ENCODE measurements at regions not wholly inside any gene's neighbourhood (a gene's known extent, or its start where the extent isn't known, plus 50 kb on each side); places are given as distances from the start of the nearest gene placed in this dataset.
"Not testable (repeated sequence)": the region's sequence is repeated elsewhere in the genome, so short reads cannot be mapped to it uniquely, and the experiment has no call there.

DNA sequence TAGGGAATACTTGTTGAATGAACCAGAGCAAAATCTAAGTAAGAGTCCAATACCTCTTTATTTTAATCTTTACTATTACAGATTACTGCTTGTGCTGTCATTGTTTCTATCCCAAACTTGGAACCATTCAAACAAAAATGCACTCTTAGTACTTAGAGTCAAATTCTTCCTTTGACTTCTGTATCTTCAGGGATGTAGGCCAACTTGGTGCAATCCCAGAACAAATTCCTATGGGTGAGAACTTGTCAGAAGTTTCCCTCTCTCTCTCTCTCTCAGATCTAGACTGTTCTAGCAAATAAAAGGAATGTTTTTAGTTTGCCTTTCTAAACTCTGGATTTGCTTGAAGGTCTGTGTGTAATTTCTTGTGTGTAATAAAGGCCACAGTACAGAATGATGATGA lies 329.0 kb upstream of the TMTC4 start:
- intact Hi-C loops (cut with micrococcal nuclease) = no loop called here

DNA sequence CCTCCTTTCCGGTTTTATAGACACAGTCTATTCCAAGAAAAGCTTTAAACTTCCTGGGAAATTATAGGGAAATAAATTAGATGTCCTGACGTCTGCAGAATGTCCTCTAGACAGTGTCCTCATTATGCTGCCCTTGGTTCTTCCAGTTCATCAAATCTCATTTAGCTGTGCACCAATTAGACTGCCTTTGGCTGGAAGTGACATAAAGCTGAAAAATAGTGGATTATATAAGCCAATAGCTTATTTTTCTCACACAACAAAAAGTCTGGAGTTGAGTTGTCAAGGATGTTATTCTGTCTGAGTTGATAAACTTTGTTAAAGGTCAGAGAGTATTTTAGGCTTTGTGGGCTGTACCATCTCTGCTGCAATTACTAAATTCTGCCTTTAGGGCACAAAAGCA lies 314.8 kb upstream of the TMTC4 start:
- intact Hi-C loops (cut with micrococcal nuclease) = no loop called here

DNA sequence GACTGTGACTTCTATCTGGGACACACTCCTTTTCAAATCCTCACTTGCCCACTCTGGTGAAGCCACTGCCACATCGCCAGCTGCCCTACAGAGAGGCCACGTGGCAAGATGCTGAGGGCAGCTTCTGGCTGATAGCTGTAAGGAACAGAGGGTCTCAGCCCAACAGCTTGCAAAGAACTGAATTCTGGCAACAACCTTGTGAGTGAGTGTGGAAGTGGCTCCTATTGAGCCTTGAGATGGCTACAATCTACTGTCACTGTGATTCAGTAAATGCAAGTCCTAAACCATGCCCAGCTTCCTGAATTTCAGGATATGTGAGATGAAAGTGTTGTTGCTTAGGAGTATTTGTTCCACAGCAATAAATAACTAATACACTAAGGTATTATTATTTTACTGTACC lies 314.3 kb upstream of the TMTC4 start:
- intact Hi-C loops (cut with micrococcal nuclease) = no loop called here

DNA sequence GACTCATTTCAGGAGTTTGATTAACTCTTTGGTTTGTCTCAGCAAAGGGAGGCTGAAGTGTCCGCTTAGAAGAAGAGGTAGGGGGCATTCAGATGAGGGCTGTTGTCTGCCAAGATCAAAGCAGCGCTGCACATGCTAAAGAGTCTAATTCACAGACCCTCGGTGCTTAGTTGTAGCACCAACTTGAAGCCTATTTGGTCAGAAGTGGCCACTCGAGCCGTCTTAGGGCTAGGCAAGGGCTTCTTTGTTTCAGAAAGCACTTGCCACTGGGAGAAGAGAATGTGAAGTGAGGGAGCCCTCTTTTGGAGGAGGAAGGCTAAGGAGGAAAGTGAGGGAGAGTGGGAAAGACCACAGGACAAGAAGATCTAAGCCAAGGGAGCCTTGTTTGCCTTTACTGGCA lies 313.4 kb upstream of the TMTC4 start:
- intact Hi-C loops (cut with micrococcal nuclease) = no loop called here

DNA sequence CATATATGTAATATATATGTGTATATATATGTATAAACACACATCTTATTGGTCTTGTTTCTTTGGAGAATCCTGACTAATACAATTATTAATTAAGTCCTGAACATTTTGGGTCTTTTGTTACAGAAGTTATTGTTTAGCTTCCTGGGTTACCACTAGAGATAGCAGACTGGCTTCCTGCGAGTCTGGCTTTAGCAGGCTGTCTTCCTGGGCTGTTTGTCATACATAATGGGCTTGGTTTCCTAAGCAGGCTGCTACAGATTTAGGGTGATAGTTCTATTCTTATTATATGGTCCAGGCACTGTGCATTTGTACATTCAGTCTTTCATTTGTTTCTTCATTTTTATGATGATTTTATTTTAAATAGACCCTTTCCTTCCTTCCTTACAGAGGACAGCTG lies 312.0 kb upstream of the TMTC4 start:
- intact Hi-C loops (cut with micrococcal nuclease) = no loop called here

DNA sequence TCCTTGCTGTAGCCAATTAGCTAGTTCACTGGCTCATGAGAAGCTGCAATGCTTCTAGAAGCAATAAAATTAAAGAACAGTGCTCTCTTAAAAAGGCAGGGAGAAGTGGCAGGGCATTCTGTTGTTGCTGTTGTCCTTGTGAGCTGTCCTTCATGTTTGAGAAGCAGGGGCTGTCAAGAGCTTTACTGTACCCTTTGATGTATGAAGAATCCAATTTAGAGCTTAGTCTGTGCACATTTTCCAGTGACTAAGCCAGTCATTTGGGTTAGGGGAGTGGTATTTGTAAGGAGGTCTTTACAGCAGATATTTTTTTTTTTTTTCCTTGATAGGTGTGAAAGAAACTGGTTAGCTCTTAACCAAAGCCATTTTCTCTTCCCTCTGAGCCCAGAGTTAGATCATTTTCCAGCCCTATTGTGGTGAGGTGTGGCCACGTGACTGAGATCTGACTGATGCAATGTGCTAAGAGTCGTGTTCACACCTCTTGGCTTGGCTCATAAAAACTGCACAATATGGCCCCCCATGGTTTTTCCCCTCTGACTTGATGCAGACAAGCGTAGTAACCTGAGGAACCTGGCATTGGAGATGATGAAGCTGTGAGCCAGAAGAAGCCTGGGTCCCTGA lies 309.6 kb upstream of the TMTC4 start:
- intact Hi-C loops (cut with micrococcal nuclease) = no loop called here

DNA sequence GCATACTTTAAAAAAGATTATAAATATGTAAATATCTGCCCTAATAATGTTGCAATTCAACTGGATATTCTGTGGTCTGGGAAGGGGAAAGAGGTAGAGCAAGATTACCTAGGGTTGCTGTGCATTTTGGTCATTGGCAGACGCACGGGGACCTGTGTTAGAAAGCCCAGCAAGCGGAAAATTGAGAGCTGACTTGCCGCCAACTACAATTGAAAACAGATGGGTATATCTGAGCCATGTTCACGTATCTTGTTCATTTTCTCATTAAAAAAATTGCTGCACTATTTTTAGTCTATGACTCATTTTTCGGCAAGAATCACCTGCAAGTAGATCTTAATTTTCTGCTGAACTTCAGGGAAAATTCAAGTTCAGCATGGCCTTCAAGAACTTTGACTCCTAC lies 308.5 kb upstream of the TMTC4 start:
- intact Hi-C loops (cut with micrococcal nuclease) = no loop called here

DNA sequence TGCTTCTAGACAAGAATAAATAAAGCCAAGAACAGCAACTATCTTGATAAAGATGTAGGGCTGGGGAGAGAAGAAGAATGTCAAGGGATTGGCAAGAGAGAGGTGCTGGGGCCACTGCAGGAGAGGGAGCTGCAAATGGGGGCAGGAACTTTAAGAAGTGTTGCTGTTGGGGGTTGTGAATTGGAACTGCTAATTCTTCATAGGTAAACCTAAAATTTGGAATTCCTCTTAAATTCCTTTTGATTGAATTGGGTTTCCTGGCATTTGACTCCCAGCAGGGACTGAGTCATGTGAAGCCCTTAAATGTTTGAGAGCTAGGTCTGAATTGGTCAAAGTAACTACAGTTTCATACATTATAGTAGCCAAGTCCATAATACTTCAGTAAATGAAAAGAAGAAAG lies 305.6 kb upstream of the TMTC4 start:
- intact Hi-C loops (cut with micrococcal nuclease) = no loop called here

DNA sequence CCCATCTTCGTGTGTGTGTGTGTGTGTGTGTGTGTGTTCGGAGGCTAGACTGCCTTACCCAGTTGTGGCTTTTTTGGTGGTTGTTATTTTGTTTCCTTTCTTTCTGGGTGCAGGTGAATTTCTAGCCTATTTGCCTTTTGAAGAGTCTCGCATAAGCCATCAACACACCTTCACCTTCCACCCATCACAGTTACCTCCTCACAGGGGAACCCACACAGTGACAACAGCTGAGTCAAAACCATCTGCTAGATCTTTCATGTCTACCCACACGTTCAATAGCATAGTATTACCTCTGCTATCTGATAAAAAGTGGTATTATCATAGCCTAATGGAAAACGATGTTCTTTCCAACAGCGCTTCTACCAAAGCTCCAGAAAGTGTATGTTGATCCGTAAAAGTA lies 303.2 kb upstream of the TMTC4 start:
- intact Hi-C loops (cut with micrococcal nuclease) = no loop called here

DNA sequence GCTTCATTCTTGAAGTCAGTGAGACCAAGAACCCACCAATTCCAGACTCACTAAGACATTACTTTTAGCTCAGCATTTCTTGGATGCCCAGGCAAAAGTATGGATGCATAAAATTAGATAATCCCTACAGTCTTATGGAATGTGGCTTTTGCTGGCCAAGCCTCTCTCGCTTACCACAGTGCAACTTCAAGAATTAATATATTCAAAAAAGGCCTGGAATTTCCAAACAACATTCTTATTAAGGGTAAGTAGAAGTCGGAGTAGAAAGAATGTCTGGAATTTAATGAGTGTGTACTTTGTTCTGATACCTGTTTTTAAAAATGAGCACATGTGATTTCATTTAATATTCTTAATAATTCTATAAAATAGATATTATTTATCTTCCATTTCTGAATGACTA lies 302.4 kb upstream of the TMTC4 start:
- intact Hi-C loops (cut with micrococcal nuclease) = no loop called here

DNA sequence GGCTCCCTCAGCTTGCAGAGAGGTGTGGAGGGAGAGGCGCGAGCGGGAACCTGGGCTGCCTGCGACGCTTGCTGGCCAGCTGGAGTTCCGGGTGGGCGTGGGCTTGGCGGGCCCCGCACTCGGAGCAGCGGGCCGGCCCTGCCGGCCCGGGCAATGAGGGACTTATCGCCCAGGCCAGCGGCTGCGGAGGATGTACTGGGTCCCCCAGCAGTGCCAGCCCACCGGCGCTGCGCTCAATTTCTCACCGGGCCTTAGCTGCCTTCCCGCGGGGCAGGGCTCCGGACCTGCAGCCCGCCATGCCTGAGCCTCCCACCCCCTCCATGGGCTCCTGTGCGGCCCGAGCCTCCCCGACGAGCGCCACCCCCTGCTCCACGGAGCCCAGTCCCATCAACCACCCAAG lies 301.1 kb upstream of the TMTC4 start:
- intact Hi-C loops (cut with micrococcal nuclease) = not testable (repeated sequence)

DNA sequence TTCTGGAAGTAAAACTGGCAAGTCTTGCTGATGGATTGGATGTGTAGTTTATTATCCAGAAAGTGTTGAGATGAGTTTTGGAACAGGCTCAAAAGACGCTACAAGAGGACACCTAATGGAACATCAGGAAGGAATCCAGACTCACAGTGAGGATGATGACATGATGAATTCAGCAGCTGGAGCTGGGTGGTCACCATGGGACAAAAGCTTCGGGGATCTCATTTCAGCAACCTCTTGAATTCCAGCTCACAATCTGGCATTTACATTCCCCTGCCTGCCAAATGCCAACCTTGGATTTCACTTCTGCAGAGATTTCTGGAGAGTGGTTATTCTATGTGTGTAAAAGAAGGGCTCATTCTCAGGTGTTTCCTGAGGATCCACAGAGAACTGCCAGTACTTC lies 288.0 kb upstream of the TMTC4 start:
- intact Hi-C loops (cut with micrococcal nuclease) = no loop called here

DNA sequence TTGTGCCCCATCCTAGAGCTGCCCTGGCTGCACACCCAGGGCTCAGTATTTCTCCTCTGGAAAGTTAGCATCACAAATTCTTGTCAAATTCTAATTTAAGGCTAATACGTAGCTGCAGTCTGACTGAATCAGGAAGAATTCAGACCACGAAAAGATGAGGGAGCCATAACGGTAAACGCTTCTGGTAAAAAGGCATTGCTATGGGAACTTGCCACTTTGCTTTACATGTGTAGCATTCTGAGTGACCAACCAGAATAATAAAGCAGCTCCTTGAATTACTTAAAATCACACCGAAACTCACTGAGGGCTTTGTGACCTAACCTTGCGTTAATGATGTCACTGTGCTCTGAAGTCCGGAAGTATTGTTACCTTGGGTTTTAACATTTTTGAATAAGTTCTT lies 286.6 kb upstream of the TMTC4 start:
- intact Hi-C loops (cut with micrococcal nuclease) = no loop called here

DNA sequence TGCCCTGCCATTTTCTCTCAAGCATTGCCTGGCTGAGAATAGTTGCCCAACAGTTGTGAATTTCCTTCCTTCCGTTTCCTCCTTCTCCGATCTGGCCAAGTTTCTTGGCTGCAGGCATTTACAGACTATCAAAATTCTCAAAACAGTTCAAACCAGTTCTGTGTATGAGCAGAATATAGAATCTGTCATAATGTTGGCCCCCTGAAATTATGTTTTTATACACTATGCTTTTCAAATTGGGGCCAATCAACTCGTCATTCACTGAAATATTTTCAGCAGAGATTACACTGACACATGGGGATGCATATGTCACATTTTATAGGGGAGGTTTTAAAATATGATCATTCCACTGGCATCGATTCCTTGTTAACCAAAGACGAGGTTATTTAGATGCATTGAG lies 284.2 kb upstream of the TMTC4 start:
- intact Hi-C loops (cut with micrococcal nuclease) = no loop called here

DNA sequence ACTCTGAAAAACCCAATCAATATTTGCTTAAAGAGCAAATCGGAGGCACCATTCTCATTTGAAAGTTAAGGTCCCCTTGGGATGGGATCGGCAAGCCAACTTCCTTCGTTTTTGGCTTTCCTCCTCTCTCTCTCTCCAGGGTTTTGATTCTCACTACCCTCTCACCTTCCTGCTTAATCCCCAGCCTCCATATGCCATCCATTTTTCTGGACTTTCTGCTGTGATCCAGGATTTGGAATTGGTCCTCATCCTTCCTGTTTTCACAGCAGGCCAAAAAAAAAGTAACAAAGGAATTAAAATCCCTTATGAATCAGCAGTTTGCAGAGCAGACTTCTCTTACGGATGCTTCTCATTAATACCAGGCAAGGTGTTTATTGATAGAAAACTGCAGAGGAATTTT lies 283.1 kb upstream of the TMTC4 start:
- intact Hi-C loops (cut with micrococcal nuclease) = no loop called here

DNA sequence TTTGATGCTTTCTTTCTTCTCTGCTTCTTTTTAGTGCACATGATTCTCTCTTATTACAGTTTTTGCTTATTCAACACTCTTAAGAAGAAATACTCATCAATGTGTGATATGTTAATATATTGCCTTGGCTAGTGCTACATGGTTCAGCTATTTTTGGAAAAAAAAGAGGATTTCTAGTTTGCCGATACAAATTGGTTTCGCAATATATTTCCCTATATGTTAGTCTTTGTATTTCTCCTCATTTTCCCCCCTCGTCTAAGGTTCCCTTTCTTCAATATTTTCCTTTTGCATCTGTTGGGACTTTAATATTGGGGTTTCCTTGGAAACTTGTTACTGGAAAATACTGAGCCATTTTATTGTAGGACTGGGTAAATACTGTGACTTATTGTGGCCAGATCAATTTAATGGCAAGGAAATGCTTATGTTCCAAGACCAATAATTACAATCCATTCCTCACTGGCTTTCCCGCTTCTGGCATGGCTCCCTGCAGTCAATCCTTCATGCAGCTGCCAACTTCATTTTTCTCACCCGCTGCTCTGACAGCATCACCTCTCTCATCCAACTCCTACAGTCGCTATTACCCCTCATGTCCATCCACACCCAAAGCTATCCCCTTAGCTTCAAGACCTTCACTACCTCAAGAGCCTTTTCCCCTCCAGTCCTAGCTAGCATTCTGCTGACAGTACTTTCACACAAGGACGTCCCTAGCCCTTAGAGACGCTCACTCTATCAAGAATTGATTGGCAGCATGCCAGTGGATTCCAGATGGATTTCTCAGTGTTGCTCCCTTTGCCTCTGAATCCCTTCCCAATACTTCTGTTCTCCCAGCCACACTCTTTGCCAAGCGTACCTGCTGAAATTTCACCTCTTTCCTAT lies 280.1 kb upstream of the TMTC4 start:
- intact Hi-C loops (cut with micrococcal nuclease) = no loop called here

DNA sequence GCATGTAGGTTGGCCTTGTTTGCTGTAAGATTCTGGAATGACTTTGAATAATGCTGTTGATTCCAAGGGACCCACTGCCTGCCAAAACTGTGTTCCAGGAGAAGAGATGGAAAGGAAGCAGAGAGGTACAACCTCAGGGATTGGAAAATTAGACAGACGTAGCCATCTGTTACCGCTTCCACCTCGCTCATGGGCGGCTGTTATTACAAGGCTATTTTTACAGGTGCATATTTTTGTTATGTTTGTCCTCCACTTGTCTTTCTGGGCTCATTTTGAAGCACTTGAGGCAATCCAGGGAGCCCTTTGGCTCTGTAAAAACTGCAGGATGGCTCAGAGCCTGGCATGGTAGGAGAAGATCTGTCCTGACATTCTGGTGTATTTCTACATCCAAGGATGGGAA lies 276.4 kb upstream of the TMTC4 start:
- intact Hi-C loops (cut with micrococcal nuclease) = no loop called here

DNA sequence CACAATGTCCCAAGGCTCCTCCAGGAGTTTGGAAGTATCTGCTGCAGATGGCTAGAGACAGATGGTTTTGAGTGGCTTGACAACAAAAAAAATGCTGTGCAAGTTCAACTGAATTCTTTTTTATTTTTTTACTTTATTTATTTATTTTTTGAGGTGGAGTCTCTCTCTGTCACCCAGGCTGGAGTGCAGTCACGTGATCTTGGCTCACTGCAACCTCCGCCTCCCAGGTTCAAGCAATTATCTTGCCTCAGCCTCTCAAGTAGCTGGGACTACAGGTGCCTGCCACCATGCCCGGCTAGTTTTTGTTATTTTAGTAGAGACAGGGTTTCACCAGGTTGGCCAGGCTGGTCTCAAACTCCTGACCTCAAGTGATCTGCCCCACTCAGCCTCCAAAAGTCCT lies 274.3 kb upstream of the TMTC4 start:
- intact Hi-C loops (cut with micrococcal nuclease) = not testable (repeated sequence)

DNA sequence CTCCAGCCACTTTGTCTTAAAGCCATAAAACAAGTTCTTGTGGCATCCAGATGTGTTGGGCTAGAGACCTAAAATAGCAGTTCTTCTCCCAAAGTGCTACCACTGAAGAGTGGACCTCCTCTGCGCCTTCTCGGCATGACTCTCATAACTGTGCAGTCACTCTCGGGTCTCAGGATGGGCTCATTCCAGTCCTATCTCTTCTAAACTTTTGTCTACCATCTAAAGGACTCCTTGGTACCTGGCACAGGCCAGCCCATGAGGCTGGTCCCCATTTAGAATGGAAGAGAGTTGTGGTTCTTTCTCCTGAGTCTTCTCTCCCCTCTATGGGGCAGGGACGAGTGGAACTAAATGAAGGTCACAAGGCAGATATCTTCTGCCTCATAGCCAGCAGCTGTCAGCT lies 272.0 kb upstream of the TMTC4 start:
- intact Hi-C loops (cut with micrococcal nuclease) = no loop called here

DNA sequence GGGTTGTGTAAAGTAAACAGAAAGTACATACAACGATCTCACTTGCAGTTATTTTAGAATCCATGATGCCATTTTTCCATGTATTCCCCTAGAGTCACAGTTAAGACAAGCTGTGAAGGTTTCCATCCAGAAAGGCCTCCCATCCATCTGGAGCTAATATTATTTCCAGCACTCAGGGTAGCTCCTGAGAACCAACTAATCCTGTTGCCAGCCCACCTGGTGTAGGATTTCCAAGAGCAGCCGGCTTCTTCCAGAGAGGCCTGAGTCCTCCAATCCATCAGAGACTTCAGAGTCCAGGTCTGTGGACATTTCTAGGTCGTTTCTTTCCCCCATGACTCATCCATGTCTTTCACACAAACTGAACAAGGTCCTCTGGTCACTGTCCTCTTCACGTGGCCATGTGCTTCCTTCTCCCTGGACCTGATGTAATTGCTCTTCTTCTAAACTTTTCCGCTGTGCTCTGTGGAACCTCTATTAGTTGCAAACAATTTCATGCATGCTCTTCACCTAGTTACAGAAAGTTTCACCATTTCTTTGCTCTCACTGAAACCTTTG lies 270.3 kb upstream of the TMTC4 start:
- intact Hi-C loops (cut with micrococcal nuclease) = no loop called here

DNA sequence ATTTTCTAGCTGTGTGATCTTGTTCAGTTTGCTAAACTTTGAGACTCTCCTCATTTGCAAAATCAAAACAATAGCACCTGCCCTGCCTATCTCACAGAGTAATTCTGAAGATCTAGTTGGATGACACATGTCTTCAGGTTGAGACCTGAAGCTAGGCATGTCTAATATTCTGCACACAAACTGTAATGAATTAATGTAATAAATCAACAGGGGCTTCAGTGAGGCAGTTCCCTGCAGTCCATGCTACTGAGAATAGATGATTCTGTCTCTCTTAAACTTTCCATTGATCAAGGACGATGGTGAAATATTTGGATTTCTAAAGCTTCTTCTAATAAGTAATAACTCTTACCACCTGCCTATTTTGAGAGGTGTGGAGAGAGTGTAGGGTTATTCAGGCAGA lies 268.1 kb upstream of the TMTC4 start:
- intact Hi-C loops (cut with micrococcal nuclease) = no loop called here

DNA sequence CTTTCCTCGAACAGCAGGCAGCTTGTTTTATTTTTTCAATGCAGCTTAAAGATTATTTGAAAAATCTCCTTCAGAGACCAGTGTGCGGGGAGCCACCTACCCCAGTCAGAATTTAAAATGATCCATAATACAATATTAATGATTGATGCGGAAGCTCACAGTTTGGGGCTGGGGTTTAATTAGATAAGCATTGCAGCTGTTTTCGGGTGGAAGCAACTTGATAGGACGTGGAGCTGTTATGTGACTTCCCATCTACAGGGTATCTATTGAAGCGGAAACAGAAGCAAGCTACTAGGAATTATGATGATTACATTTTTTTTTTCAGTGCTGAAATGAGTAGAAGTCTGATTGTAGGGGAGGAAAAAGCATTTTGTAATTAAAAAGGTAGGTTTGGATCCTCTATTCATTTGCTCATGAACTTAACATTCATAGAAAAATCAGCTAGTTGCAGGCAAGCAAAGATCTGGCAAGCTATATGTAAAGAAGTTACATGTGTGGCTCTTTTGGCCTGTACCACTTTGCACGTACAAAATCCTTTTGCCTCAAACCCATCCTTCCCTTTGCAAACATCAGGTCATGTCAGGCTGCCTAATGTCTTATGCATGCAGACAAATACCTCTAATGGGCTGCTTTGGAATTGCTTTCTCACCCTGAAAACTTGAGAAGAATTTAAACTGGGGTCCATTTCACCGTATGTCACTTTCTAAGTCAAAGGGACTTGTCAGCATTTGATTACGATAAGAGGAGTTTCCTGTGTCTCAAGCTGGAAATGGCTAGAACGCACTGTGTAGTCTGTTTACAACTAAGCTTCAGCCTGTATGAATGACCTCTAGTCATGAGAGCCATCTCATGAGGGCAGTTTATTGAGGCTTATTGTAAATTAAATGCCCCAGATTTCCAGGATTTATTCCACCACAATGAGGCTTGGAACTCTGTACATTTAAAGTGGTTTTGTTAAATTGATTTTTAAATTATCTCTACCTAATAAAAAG lies 267.1 kb upstream of the TMTC4 start:
- intact Hi-C loops (cut with micrococcal nuclease) = no loop called here
